ENCODE measurements at regions not wholly inside any gene's neighbourhood (a gene's known extent, or its start where the extent isn't known, plus 50 kb on each side); places are given as distances from the start of the nearest gene placed in this dataset.
"Not testable (repeated sequence)": the region's sequence is repeated elsewhere in the genome, so short reads cannot be mapped to it uniquely, and the experiment has no call there.

DNA sequence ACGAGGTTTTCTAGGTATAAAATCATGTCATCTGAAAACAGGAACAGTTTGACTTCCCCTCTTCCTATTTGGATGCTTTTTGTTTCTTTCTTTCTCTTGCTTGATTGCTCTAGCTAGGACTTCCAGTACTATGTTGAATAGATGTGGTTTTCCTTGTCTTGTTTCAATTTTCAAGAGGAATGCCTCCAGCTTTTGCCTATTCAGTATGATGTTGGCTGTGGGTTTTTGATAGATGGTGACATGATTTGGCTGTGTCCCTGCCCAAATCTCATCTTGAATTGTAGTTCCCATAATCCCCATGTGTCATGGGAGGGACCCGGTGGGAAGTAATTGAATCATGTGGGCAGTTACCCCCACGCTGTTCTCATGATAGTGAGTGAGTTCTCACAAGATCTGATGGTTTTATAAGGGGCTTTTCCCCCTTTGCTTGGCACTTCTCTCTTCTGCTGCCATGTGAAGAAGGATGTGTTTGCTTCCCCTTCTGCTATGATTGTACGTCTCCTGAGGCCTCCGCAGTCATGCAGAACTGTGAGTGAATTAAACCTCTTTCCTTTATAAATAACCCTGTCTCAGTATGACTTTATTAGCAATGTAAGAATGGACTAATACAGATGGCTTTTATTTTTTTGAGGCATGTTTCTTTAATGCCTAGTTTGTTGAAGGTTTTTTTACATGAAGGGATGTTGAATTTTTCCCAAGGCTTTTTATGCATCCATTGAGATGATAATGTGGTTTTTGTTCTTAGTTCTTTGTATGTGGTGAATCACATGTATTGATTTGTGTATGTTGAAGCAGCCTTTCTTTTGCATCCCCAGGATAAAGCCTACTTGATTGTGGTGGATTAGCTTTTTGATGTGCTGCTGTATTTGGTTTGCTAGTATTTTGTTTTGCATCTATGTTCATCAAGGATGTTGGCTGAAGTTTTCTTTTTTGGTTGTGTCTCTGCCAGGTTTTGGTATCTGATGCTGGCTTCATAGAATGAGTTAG, 239.1 kb downstream of the THBS2 start:
- DNase-seq (ENCODE audit: low read depth, low spot score) = no peak

- DNase-seq (ENCODE audit: low read depth, low spot score) = no peak
These were observed 244.0 kb downstream of the THBS2 start for GRCh38 chr6:169009628-169010027.

DNA sequence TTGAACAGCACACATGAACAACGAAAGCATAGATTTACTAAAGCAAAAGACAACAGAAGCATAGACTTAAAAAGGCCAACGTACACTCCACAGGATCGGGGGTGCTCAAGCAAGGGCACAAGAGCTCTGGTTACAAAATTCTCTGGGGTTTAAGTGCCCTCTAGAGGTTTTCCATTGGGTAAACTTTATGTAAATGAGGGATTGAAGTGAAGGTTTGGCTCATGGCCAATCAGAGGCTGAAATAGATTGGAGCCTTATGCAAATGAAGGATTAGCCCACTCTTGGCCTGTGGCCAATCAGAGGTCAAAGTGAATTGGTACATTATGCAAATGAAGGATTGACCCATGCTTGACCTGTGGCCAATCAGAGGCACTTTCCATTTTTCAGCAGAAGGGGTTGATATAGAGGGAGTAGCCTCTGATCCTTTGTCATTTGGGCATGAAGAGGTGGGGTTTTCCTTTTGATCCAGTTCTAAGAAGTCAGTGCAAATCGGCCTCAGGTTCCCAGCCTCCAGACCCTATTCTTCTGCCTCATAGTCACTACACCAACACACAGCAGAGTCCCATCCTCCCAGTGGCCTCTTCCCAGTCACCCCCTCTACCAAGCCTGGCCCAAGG, 244.9 kb downstream of the THBS2 start:
- no peak for DNase-seq (ENCODE audit: low read depth, low spot score)

DNA sequence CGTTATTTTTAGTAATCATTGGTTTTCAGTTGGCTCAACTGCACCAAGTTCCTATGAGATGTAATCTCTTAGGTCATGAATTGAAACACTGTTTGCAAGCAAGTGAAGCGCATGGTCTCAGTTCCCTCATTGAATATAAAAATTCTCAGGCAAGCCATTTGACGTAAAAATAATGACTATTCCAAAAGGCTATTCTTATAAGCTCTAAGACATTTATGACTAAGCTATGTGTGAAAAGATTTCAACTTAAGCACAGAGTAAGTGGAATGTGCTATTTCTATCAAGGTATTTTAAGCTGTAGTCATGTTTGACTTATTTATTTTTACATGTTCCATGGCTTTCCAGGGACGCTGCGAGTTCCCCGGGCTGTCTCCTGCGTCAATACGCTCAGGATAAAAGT, 248.5 kb downstream of the THBS2 start:
- DNase-seq (ENCODE audit: low read depth, low spot score) = no peak

DNA sequence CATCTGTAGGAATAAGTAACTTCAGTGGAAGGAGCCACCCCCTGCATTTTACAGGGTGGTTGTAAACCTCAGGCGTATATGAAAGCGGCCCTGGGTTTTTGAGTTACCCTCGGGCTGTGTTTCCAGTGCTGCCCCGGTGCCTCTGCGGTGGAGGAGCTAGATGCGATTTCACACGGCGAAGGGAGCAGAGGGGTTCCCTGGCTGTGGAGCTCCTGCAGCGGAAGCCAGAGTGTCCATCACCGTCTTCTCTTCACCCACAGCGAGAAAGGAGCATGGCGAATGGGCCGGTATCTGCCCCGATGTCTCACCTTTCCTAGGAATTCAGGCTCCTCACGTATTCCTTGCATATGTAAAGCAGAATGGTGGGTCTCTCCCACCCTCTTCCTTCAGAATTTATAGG, 253.6 kb downstream of the THBS2 start:
- no peak for DNase-seq (ENCODE audit: low read depth, low spot score)

- no peak for DNase-seq (ENCODE audit: low read depth, low spot score)
These were observed 254.3 kb downstream of the THBS2 start for GRCh38 chr6:168999392-168999791.

- no peak for DNase-seq (ENCODE audit: low read depth, low spot score)
These were observed 257.4 kb downstream of the THBS2 start for GRCh38 chr6:168996356-168996625.

DNA sequence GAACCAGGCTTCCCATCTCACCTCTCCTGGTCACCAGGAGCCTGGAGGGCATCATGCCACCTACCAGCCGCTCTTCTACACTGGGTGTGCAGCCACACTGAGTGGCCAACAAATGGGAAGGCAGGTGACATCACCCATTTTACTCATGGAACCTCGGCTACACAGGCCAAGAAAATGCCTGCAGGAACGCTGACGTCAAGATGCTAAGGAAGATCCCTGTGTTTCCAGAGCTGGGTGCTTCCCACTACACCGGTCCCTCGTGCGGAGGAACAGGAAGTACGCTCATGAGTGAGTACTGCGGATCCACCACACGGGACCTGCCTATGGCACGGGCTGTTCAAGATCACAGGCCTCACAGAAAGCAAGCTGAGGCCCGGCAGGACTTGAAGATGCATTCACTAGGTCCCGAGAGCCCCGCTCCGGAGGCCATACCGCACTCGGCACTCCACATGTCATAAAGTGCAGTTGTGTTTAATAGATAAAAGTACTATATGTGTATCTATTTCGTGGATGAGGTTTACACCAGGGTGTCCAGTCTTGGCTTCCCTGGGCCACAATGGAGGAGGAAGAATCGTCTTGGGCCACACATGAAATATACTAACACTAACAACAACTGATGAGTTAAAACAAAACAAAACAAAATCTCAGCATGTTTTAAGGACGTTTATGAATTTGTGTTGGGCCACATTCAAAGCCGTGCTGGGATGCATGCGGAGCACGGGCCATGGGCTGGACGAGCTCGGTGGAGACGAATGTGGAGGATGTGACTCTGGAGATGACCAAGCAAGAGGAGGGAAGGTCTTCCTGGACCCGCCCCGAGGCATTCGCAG, 257.9 kb downstream of the THBS2 start:
- no peak for DNase-seq (ENCODE audit: low read depth, low spot score)

DNA sequence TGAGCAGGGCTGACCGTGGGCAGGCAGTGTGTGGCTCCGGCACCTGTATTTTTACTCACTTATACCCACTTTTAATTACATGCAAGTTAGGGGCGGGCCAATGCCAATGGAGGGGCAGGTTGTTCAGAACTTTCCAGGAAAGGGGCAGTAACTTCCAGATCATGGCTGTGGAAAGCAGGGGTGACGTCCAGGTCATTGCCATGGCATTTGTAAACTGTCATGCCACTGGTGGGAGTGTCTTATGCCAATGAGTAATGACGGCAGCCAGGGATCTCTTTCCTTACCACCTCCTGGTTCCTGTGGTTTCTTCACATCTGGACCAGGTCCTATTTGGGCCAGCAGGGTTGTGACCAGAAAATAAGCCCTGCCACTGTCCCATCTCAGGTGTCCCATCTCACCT, 258.7 kb downstream of the THBS2 start:
- DNase-seq (ENCODE audit: low read depth, low spot score) = no peak

- DNase-seq (ENCODE audit: low read depth, low spot score) = no peak
These were observed 261.1 kb downstream of the THBS2 start for GRCh38 chr6:168992446-168993144.

DNA sequence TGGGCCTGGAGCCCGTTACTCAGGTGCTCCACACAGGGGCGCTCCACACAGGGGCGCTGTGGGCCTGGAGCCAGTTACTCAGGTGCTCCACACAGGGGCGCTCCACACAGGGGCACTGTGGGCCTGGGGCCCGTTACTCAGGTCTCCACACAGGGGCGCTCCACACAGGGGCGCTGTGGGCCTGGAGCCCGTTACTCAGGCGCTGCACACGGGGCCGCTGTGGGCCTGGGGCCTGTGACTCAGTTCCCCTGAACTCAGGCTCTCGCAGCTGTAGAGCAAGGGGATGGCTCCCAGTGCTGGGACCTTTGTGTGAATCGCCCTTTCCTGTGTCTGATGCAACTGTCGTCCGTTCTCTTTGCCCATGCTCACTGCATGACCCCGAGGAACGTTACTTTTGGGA, 262.0 kb downstream of the THBS2 start:
- not testable (repeated sequence) for DNase-seq (ENCODE audit: low read depth, low spot score)

- no peak for DNase-seq (ENCODE audit: low read depth, low spot score)
These were observed 263.5 kb downstream of the THBS2 start for GRCh38 chr6:168990019-168990751.

DNA sequence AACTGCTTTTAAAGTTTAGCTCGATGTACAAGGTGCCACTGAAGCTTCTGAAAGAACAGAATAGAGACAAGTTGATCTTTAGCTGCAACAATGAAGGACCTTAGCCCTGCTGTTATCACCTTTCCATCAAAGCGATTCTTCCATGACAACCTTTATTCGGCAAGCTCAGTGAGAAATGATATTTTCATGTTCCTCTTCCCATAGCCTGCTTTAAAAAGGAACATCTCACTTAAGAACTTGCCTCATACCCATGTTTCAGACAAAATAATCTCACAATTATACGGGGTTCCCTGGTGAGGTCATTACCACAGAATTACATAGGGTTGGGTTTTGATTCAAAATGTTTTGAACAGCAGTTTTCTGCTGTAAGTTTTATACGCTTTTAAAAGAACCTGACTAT, 264.2 kb downstream of the THBS2 start:
- DNase-seq (ENCODE audit: low read depth, low spot score) = no peak

- DNase-seq (ENCODE audit: low read depth, low spot score) = no peak
These were observed 264.8 kb downstream of the THBS2 start for GRCh38 chr6:168988801-168989200.

DNA sequence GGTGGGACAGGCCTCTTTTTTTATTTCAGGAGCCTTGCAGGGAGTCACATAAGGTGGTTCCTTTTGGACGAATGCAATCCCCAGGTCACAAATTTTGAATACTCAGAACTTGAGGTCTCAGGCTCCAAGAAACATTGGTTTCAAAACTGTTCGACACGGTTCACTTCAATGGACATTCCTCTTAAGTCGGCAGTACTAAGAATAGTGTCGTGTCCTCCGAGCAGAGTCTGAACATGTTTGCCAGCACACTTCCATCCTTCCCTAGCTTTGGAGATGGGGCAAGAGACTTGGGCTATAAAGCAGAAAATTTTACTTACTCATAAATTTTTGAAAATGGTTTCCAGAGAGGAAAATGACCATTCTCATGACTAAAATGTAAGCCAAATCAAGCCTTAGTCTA, 265.4 kb downstream of the THBS2 start:
- DNase-seq (ENCODE audit: low read depth, low spot score) = no peak

DNA sequence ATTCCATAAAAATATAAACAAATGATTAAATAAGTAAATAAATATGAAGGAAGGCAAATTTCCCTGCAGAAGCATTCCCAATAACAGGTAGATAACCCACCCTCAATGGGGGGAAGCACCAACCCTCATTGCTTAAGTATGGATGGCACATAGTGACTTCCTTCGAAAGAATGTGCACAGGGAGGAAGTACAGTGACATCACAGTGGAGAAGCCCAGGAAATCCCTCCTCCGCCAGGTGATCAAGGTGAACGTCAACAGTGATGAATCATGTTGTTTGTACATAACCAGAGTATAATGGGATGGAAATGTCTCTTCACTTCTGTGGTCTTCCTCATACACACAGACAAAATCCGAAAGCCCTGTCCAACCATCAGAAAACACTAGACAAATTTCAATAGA, 267.9 kb downstream of the THBS2 start:
- no peak for DNase-seq (ENCODE audit: low read depth, low spot score)

DNA sequence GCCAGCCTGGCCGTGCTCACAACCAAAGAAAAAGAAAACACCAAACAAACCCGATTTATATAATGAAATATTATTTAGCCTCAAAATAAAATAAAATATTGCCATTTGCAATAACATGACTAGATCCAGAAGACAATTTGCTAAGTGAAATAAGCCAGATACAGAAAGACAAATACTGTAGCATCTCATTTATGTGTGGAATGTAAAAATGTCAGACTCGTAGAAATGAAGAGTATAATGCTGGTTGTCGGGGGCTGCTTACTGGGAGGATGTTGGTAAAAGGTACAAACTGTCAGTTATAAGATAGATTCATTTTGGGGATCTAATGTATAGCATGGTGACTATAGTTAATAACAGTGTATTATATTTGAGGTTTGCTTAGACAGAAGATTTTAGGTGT, 269.7 kb downstream of the THBS2 start:
- DNase-seq (ENCODE audit: low read depth, low spot score) = no peak

DNA sequence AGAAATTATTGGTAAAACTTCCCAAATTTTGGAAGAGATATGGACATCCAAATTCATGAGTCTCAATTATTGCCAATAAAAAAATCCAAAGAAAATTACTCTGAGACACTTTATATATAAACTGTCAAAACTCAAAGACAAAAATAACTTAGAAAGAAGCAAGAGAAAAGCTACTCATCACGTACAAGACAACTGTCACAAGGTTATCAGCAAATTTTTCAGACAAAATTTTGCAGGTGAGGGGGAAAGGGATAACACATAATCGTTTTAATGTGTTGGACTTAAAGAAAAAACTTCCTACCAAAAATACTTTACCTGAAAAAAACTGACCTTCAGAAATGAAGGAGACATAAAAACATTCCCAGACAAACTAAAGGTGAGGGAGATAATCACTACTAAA, 272.5 kb downstream of the THBS2 start:
- DNase-seq (ENCODE audit: low read depth, low spot score) = no peak

DNA sequence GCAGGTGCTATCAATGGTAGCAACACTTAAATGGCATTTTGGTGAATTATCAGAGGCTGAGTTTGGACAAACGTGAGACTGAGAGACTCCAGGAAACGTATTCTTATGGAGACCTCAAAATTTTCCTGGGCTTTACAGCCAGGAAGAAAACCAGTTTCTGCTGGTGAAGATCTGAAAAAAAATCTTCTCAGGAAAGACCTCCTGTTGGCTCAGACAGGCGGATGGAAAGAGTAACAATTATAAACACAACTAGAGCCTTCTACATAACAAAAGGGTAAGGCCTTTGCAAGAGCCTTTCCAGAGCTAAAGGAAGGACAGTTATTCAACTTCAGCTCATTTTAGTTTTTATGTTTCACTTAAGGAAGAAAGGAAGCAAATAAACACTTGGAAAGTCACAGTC, 274.4 kb downstream of the THBS2 start:
- no peak for DNase-seq (ENCODE audit: low read depth, low spot score)

GRCh38 chr6:168972128-168972527, 281.5 kb downstream of the THBS2 start:
- no peak for DNase-seq (ENCODE audit: low read depth, low spot score)

DNA sequence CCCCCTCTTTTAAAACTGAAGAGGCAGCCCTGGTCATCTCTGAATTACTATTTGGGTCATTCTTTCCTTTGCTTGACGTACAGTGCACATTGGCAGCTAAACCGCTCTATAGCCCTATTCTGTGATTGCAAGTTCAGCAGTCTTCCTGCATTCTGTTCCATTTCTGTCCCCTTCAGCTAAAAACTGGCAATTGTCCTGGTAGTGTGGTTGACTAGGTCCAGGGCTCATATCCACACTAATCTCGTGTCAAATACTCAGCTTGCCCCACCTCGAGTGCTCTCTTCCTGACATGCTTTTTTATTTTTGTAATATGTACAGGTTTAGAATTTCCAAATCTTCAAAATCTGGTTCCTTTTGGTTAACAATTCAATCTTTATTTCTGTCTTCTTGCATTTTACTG, 282.1 kb downstream of the THBS2 start:
- DNase-seq (ENCODE audit: low read depth, low spot score) = no peak
